ENCODE measurements at regions not wholly inside any gene's neighbourhood (a gene's known extent, or its start where the extent isn't known, plus 50 kb on each side); places are given as distances from the start of the nearest gene placed in this dataset.
A peak's percentile ranks its signal among the peaks of the same experiment; 100 is the strongest.

DNA sequence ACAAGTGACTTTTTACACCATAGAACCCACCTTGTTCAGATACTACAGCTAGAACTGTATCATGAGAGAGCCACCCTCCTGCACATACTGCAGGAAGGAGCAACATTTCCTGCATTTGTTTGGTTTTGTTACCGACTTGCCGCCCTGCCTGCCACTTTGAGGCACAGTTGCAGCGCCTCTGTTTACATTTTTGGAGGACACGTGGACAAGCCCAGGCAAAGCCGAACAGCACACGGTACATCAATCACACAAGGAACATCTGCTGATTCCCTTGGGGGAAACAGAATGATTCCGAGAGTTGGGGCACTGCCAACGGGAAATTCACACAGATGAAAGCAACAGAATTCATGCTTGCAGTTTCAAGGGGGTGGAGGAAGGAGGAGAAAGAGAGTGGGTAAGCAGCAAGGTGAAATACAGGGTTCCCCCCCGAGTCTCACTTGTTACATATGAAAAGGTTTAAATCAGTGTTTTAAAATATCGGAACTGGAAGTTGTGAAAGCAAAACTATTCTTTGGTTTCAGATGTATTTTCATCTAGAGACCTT lies 110.7 kb downstream of the BTG1 start:
- Histone ChIP-seq H3K4me1 (ENCODE audit: control insufficient read depth in 5 of 5, insufficient read depth in 5 of 5, low read length in 5 of 5) (peaks cover 0 to 35% (median 6%) of the 10 kb centered on the region in 5 donors), H3K27ac (ENCODE audit: low read depth in 1 of 2, low read length in 1 of 2) (peak overlapping the region in 1 of 2 donors; percentile 17), H3K9me3 (ENCODE audit: control insufficient read depth in 4 of 4, insufficient read depth in 3 of 4, low read length in 3 of 4) (no peaks in the 10 kb centered on the region), H3K4me3 (peak overlapping the region; percentile 41), H3K27me3 (ENCODE audit: control insufficient read depth in 3 of 3, insufficient read depth in 3 of 3, low read length in 2 of 3) (no peaks in the 10 kb centered on the region), H3K36me3 (ENCODE audit: control insufficient read depth in 4 of 4, insufficient read depth in 4 of 4, low read length in 4 of 4) (no peaks in the 10 kb centered on the region), H3K9ac (ENCODE audit: insufficient read depth in 1 of 2, low read length in 2 of 2) (peak overlapping the region in 1 of 2 donors; percentile 77)
- TF ChIP-seq, protein P1, sequence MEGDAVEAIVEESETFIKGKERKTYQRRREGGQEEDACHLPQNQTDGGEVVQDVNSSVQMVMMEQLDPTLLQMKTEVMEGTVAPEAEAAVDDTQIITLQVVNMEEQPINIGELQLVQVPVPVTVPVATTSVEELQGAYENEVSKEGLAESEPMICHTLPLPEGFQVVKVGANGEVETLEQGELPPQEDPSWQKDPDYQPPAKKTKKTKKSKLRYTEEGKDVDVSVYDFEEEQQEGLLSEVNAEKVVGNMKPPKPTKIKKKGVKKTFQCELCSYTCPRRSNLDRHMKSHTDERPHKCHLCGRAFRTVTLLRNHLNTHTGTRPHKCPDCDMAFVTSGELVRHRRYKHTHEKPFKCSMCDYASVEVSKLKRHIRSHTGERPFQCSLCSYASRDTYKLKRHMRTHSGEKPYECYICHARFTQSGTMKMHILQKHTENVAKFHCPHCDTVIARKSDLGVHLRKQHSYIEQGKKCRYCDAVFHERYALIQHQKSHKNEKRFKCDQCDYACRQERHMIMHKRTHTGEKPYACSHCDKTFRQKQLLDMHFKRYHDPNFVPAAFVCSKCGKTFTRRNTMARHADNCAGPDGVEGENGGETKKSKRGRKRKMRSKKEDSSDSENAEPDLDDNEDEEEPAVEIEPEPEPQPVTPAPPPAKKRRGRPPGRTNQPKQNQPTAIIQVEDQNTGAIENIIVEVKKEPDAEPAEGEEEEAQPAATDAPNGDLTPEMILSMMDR (IDR thresholded peaks at IDR 0.05; ENCODE audit: control extremely low read depth, extremely low read depth) = no peak
- peak; percentile 40 for ATAC-seq (ENCODE audit: insufficient read depth, low FRiP score)
- WGBS, 2 donors = 1% methylated on average over 10 of the region's 10 CpGs
- DNase-seq = peak; percentile 55 to 80 (median 65)

DNA sequence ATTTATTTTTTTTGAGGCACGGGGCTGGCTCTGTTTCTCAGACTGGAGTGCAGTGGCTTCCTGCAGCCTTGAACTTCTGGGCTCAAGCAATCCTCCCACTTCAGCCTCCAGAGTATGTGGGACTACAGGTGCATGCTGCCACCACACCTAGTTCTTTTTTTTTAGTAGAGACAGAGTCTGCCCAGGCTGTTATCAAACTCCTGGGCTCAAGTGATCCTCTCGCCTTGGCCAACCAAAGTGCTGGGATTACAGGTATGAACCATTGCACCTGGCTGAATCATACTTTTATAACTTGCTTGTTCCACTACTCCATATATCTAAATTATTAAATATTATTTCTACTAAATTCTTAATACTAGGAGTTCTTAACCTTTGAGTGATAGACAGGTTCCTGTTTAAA lies 111.6 kb downstream of the BTG1 start:
- Histone ChIP-seq H3K4me1 (ENCODE audit: control insufficient read depth in 5 of 5, insufficient read depth in 5 of 5, low read length in 5 of 5) (peaks cover 0 to 35% (median 12%) of the 10 kb centered on the region in 5 donors), H3K9ac (ENCODE audit: insufficient read depth in 1 of 2, low read length in 2 of 2) (no peak overlapping the region), H3K9me3 (ENCODE audit: control insufficient read depth in 4 of 4, insufficient read depth in 3 of 4, low read length in 3 of 4) (no peaks in the 10 kb centered on the region), H3K27me3 (ENCODE audit: control insufficient read depth in 3 of 3, insufficient read depth in 3 of 3, low read length in 2 of 3) (no peaks in the 10 kb centered on the region), H3K4me3 (no peak overlapping the region), H3K27ac (ENCODE audit: low read depth in 1 of 2, low read length in 1 of 2) (no peak overlapping the region), H3K36me3 (ENCODE audit: control insufficient read depth in 4 of 4, insufficient read depth in 4 of 4, low read length in 4 of 4) (no peaks in the 10 kb centered on the region)
- TF ChIP-seq, protein P1 (IDR thresholded peaks at IDR 0.05; ENCODE audit: control extremely low read depth, extremely low read depth) = no peak
- 70 to 84% methylated on average over 2 of the region's 2 CpGs for WGBS, 2 donors
- no peak for ATAC-seq (ENCODE audit: insufficient read depth, low FRiP score)
- DNase-seq = no peak

DNA sequence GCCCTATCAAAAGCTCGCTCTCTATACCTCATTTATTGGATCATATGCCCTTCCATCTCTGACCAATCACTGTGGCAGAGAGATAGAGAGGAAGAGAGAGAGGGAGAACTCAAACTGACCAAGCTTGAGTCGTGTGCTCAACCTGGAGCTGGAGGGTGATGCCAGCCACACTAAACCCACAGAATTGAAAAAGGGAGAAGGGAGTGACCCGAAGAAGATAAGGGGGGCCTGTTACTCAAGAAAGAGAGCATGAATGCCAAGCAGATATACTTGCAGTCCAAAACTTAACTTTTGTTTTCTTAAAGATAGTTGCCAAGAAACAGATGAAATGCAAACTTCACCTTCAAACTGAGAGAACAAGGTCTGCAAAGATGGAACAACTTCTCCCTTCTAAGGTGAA lies 112.7 kb downstream of the BTG1 start:
- no peak overlapping the region for H3K4me3 ChIP-seq
- H3K4me1 ChIP-seq (ENCODE audit: control insufficient read depth in 5 of 5, insufficient read depth in 5 of 5, low read length in 5 of 5) = peaks cover 0 to 35% (median 12%) of the 10 kb centered on the region in 5 donors
- WGBS, 2 donors = 79 to 88% methylated on average over 3 of the region's 3 CpGs
- H3K36me3 ChIP-seq (ENCODE audit: control insufficient read depth in 4 of 4, insufficient read depth in 4 of 4, low read length in 4 of 4) = no peaks in the 10 kb centered on the region
- H3K9me3 ChIP-seq (ENCODE audit: control insufficient read depth in 4 of 4, insufficient read depth in 3 of 4, low read length in 3 of 4) = no peaks in the 10 kb centered on the region
- H3K27me3 ChIP-seq (ENCODE audit: control insufficient read depth in 3 of 3, insufficient read depth in 3 of 3, low read length in 2 of 3) = no peaks in the 10 kb centered on the region
- no peak overlapping the region for H3K9ac ChIP-seq (ENCODE audit: insufficient read depth in 1 of 2, low read length in 2 of 2)
- ATAC-seq (ENCODE audit: insufficient read depth, low FRiP score) (no peak), DNase-seq (no peak)
- peak overlapping the region in 1 of 2 donors; percentile 76 for H3K27ac ChIP-seq (ENCODE audit: low read depth in 1 of 2, low read length in 1 of 2)
- TF ChIP-seq, protein P1 (IDR thresholded peaks at IDR 0.05; ENCODE audit: control extremely low read depth, extremely low read depth) = no peak

DNA sequence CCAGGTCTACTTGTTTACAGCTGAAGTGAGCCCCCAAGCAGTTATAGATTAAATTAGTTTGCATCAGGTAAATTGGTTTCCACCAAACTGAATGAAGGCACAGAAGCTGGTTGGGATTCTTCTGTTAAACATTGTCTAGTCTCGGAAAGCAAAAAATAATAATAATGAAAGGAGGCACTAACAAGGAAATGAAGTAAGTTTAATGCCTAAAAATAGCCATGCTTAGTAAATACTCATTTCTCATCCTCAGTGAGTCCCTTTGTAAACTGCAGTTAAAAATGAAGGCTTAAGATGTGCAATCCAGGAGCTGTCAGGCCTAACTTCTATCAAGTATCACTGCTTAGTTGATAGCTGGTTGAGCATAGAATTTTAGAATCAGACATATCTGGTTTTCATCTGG lies 113.5 kb downstream of the BTG1 start:
- no peaks in the 10 kb centered on the region for H3K27me3 ChIP-seq (ENCODE audit: control insufficient read depth in 3 of 3, insufficient read depth in 3 of 3, low read length in 2 of 3)
- no peak for ATAC-seq (ENCODE audit: insufficient read depth, low FRiP score)
- no peaks in the 10 kb centered on the region for H3K9me3 ChIP-seq (ENCODE audit: control insufficient read depth in 4 of 4, insufficient read depth in 3 of 4, low read length in 3 of 4)
- peaks cover 0 to 35% (median 12%) of the 10 kb centered on the region in 5 donors for H3K4me1 ChIP-seq (ENCODE audit: control insufficient read depth in 5 of 5, insufficient read depth in 5 of 5, low read length in 5 of 5)
- H3K9ac ChIP-seq (ENCODE audit: insufficient read depth in 1 of 2, low read length in 2 of 2) = no peak overlapping the region
- TF ChIP-seq, protein P1 (IDR thresholded peaks at IDR 0.05; ENCODE audit: control extremely low read depth, extremely low read depth) = no peak
- no peak overlapping the region for H3K4me3 ChIP-seq
- 57 to 74% methylated on average over 1 of the region's 1 CpG for WGBS, 2 donors
- DNase-seq = no peak
- no peaks in the 10 kb centered on the region for H3K36me3 ChIP-seq (ENCODE audit: control insufficient read depth in 4 of 4, insufficient read depth in 4 of 4, low read length in 4 of 4)
- H3K27ac ChIP-seq (ENCODE audit: low read depth in 1 of 2, low read length in 1 of 2) = no peak overlapping the region
